Tibial nerve (tissue), 4 donors: ENCODE measurements at regions not wholly inside any gene's neighbourhood (a gene's known extent, or its start where the extent isn't known, plus 50 kb on each side); places are given as distances from the start of the nearest gene placed in this dataset.

ENCODE experiments used
- DNase-seq, 2 donors: peaks; one replicate each; pipeline ENCODE4 v3.0.0-alpha.2; 2019; ENCODE audit warnings: low spot score in 2 of 2
- H3K27ac ChIP-seq, 4 donors: fragments of 200-600 bp; sonication (generic) in 3 of 4; one replicate each; pipeline ENCODE4 v1.5.1; 2017 to 2019; ENCODE audit warnings: mild to moderate bottlenecking in 1 of 4
- H3K27me3 ChIP-seq, 2 donors: fragments of 200-600 bp; sonication (generic) in 1 of 2; one replicate each; pipeline versions ENCODE4 v1.5.1 to v1.6.0; 2017 to 2019
- H3K36me3 ChIP-seq, 3 donors: fragments of 200-600 bp; sonication (generic); one replicate each; pipeline ENCODE4 v1.5.1; 2018 to 2019
- H3K4me1 ChIP-seq, 4 donors: fragments of 200-600 bp; sonication (generic) in 3 of 4; one replicate each; pipeline ENCODE4 v1.5.1; 2017 to 2019
- H3K4me3 ChIP-seq, 4 donors: fragments of 200-600 bp; sonication (generic) in 3 of 4; one replicate each; pipeline ENCODE4 v1.5.1; 2017 to 2019; ENCODE audit warnings: mild to moderate bottlenecking in 1 of 4, moderate library complexity in 1 of 4
- H3K9me3 ChIP-seq, 4 donors: fragments of 200-600 bp; sonication (generic) in 3 of 4; one replicate each; pipeline ENCODE4 v1.5.1; 2017 to 2019
- CTCF ChIP-seq, 5 experiments: fragments of 200-600 bp in 3 of 5; fragments of 450-650 bp in 2 of 5; sonication (generic) in 3 of 5; IDR thresholded peaks; one replicate each; pipeline ENCODE4 v1.5.1; 2016 to 2019; ENCODE audit warnings: antibody characterized with exemption in 5 of 5, mild to moderate bottlenecking in 3 of 5, moderate library complexity in 2 of 5
- EP300 ChIP-seq, 2 donors: sonication (generic); formaldehyde crosslinking; IDR thresholded peaks; one replicate each; pipeline ENCODE4 v1.6.1; 2017; ENCODE audit warnings: antibody characterized with exemption in 2 of 2, mild to moderate bottlenecking in 1 of 2
- POLR2A ChIP-seq, 2 donors: fragments of 450-650 bp; IDR thresholded peaks; one replicate each; pipeline ENCODE4 v1.6.1; 2017; ENCODE audit warnings: antibody characterized with exemption in 2 of 2, mild to moderate bottlenecking in 2 of 2, moderate library complexity in 2 of 2
- WGBS, 2 donors: methylation state at CpG; one replicate each; pipeline ENCODE4 v1.1.5; 2018; 5-methylcytosine and 5-hydroxymethylcytosine counted together

DNA sequence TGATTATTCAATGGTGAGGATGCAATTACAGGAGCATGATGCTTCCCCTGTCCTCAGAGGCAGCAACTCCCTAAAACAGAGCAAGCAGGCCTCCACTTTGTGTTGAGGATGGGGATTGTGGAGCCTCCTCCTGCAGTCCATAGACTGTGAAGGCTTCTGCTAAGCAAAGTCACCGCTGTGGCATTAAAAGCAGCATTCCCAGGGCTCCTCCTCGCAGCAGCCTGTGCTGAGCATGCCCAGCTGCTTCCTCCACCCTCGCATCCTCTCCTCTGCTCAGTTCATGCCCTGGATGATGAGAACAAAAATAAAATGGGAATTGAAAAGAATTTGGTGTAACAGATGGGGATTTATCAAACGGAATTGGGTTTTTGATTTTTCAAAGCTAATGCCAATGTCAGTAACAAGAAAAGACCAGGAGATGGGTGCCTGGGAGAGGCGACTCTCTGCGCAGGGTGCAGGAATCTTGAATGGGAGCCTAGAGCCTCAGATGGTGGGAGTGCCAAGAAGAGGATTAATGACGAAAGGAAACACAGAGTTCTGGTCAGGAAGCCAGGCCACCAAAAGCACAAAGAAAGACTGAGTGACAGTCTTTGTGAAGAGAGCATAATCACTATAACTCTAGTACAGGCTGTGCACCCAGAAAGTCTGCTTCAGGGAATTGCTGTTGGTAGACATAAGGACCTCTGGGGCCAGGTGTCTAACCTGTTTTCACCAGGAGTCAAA lies 347.6 kb downstream of the TPBG start:
- Histone ChIP-seq H3K4me3 (no peak overlapping the region), H3K27me3 (no peaks in the 10 kb centered on the region), H3K36me3 (no peaks in the 10 kb centered on the region), H3K9me3 (peaks cover 0 to 13% (median 0%) of the 10 kb centered on the region in 4 donors), H3K4me1 (no peaks in the 10 kb centered on the region), H3K27ac (peak overlapping the region in 1 of 4 donors; percentile 44)
- DNase-seq, result no peak
- TF ChIP-seq EP300 (IDR thresholded peaks at IDR 0.05) (no peak), CTCF (IDR thresholded peaks at IDR 0.05) (no peak), POLR2A (IDR thresholded peaks at IDR 0.05) (no peak)
- WGBS, 2 donors, result 47% methylated on average over 7 of the region's 7 CpGs

GRCh38 chr6:82711971-82712370 lies 348.4 kb downstream of the TPBG start:
- Histone ChIP-seq H3K9me3 (peaks cover 0 to 10% (median 0%) of the 10 kb centered on the region in 4 donors), H3K4me3 (no peak overlapping the region), H3K4me1 (no peaks in the 10 kb centered on the region), H3K27ac (no peak overlapping the region), H3K36me3 (no peaks in the 10 kb centered on the region), H3K27me3 (no peaks in the 10 kb centered on the region)
- DNase-seq, result peak; percentile 27 to 66
- TF ChIP-seq POLR2A (IDR thresholded peaks at IDR 0.05), result no peak
- TF ChIP-seq EP300 (IDR thresholded peaks at IDR 0.05), result peak in 1 of 2 donors; percentile 17
- TF ChIP-seq CTCF (IDR thresholded peaks at IDR 0.05), result no peak
- WGBS, 2 donors, result 27 to 36% methylated on average over 2 of the region's 2 CpGs

GRCh38 chr6:82712389-82712788 lies 348.8 kb downstream of the TPBG start:
- Histone ChIP-seq H3K4me3 (no peak overlapping the region), H3K27ac (no peak overlapping the region), H3K36me3 (no peaks in the 10 kb centered on the region), H3K4me1 (no peaks in the 10 kb centered on the region), H3K27me3 (no peaks in the 10 kb centered on the region), H3K9me3 (peaks cover 0 to 10% (median 0%) of the 10 kb centered on the region in 4 donors)
- DNase-seq, result no peak
- no peak for TF ChIP-seq CTCF (IDR thresholded peaks at IDR 0.05)
- no peak for TF ChIP-seq POLR2A (IDR thresholded peaks at IDR 0.05)
- TF ChIP-seq EP300 (IDR thresholded peaks at IDR 0.05), result no peak
- 85 to 88% methylated on average over 2 of the region's 2 CpGs for WGBS, 2 donors

DNA sequence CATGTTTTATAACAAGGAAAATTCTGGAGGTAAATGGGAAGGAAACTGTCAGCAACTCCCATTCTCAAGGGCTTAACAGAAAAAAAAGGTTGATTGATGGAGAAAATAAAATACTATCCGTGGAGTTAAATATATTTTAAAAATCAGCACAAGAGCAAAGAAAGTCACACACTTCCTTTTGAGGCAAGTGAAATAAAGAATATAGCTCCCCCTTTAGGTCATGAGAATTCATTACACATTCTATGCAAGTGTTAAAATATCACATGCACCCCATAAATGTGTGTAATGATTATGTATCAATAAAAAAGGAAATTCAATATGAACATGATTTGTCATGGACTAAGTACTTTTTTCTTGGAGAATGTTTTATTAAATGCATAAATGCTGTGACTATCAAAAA lies 349.2 kb downstream of the TPBG start:
- no peak for TF ChIP-seq POLR2A (IDR thresholded peaks at IDR 0.05)
- no peak for TF ChIP-seq EP300 (IDR thresholded peaks at IDR 0.05)
- TF ChIP-seq CTCF (IDR thresholded peaks at IDR 0.05), result no peak
- Histone ChIP-seq H3K36me3 (no peaks in the 10 kb centered on the region), H3K27me3 (no peaks in the 10 kb centered on the region), H3K9me3 (peaks cover 0 to 10% (median 0%) of the 10 kb centered on the region in 4 donors), H3K27ac (no peak overlapping the region), H3K4me3 (no peak overlapping the region), H3K4me1 (no peaks in the 10 kb centered on the region)
- 51 to 58% methylated on average over 1 of the region's 1 CpG for whole genome bisulfite sequencing, 2 donors
- DNase-seq, result no peak

- no peak for DNase-seq
- Histone ChIP-seq H3K27ac (no peak overlapping the region), H3K4me1 (no peaks in the 10 kb centered on the region), H3K9me3 (peaks cover 0 to under 1% (median 0%) of the 10 kb centered on the region in 4 donors), H3K4me3 (no peak overlapping the region), H3K27me3 (no peaks in the 10 kb centered on the region), H3K36me3 (no peaks in the 10 kb centered on the region)
- TF ChIP-seq EP300 (IDR thresholded peaks at IDR 0.05) (no peak), CTCF (IDR thresholded peaks at IDR 0.05) (no peak)
- 77 to 79% methylated on average over 4 of the region's 4 CpGs for WGBS, 2 donors
These were observed 344.6 kb downstream of the UBE3D start for GRCh38 chr6:82720992-82721391.
